DMS 273 treated with DMSO at 0.1 percent for 48 hours (cell line): ENCODE measurements at regions not wholly inside any gene's neighbourhood (a gene's known extent, or its start where the extent isn't known, plus 50 kb on each side); places are given as distances from the start of the nearest gene placed in this dataset.
"Not testable (repeated sequence)": the region's sequence is repeated elsewhere in the genome, so short reads cannot be mapped to it uniquely, and the experiment has no call there.

Experiments used
- DNase-seq: peaks from one replicate; lab custom pipeline; 2025; lab: John Stamatoyannopoulos, UW

DNA sequence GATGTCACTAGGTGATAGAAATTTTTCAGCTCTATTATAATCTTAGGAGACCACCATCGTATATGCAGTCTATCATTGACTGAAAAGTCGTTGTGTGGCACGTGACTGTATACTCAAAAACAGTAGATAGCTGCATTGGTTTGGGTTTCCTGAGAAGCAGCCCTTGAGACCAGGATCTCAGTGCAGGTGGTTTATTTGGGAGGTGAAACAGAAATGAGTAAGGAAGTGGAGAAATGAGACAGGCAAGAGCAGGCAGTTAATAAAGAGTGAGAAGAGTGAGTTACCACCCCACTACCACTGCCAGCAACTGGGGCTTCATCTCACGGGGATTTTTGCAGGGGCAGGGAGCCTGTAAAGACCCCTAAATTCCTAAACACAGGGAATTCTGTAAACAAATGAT, 221.0 kb downstream of the SHQ1 start:
- no peak for DNase-seq

DNA sequence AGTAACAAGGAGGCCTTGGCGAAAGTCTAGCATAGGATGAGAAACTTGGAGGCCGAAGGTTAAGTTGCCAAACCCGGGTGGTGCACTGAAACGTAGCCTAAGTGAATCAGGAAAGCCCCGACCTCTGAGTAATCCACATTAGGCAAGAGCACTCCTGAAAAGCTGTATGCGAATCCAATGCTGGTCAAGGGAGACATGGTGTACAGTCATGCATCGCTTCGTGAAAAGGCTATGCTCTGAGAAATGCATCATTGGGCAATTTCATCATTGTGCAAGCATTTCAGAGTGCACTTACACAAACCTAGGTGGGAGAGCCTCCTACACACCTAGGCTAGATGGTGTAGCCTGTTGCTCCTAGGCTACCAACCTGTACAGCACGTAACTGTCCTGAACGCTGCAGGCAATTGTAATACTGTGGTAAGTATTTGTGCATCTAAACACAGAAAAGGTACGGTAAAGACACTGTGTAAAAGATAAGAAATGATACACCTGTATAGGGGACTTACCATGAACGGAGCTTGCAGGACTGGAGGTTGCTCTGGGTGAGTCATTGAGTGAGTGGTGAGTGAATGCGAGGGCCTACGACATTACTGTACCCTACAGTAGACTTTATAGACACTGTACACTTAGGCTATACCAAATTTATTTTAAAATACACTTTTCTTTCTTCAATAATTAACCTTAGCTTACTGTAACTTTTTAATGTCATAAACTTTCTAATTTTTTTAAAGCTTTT, 222.5 kb downstream of the SHQ1 start:
- no peak for DNase-seq

DNA sequence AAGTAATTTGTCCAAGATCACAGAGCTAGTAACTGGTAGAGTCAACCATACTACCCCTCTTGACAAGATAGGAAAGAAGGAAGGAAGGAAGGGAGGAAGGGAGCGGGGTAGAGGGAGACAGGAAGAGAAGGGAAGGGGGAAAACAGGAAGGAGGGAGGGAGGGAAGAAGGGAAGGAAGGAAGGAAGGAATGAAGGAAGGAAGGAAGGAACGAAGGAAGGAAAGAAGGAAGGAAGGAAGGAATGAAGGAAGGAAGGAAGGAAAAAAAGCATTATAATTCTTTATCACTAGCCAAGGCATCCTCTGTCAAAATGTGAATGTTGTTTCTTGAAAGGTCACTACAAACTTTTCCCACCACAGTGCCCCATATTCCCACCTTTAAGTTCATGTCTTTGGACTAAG, 223.6 kb downstream of the SHQ1 start:
- DNase-seq = no peak

DNA sequence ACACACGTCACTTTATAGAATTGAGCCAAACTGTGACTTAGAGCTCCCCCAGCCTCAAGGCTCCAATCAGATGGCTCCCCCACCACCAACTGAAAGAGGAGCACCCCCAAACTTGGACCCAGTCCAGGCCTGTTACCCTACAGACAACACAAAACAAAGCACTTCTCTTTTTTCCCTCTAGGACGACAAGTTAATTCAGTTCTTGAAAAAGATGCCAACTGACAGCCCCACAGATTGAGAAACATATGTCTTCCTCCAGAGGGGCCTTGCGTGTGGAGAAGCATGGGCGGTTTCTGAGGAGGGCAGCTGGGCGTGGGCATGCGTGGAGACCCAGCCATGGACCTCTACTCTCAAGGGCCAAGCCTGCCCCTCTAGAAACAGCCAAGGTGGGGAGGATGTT, 229.5 kb downstream of the SHQ1 start:
- no peak for DNase-seq

DNA sequence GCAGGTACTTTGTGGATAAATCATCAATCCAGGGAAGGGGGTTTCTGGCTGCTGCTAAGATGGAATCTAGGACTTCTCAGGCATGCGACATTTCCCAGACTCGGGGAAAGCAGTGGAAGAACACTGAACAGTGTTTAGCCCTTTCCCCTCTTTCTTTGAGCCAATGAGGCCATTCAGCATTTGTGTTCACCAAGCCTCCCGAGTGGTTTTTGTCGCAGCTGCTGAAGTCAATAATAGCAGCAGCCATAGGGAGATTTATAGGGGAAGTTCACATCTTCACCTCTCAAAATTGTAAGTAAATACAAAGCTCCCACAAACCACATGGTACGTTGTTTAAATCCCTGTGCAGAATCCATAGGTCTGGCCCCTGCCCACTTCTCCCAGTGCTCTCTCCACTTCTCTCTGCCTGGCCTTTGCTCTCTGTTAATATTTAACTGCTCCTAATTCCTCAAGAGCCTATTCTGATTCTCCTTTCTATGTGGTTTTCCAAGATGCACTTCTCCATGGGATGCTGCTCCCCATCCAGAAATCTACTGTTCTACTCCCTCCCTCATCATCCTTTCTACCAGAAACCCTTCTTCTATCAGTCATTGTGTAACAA, 230.7 kb downstream of the SHQ1 start:
- DNase-seq = no peak

DNA sequence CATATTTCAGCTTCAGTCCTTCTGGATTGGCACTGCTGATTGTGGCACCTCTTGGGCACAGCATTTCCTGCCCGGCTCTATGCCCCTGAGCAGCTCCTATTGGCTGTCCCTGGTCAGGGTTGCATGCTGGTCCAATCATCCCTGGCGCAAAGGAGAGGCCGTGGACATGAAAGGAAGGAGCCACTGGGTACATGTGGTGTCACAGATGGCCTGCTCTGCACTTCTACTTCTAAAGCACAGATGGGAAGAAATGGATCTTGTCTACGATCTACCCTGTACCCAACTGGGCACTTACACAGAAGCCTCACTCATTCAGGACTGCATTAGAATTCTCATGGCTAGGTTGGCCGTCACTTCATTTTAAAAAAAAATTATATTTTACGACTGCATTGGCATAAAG, 232.5 kb downstream of the SHQ1 start:
- peak; percentile 49 for DNase-seq

DNA sequence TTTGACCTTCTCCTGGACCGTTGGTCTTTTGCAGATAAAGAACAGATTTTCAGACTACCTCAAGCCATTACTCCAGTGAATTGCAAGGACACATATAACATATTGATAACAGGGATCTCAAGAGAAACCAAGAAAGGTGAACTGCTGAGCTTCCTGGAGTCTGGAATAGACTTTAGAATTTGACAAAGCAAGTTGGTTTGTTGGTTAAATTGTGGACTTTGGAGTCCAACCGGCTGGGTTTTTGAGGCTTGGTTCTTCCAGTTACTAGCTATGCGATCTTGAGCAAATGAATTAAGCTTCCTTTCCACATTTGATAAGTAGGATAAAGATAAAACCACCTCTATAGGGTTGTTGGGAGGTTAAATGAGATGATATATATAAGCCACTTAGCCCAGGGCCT, 233.1 kb downstream of the SHQ1 start:
- DNase-seq = no peak

DNA sequence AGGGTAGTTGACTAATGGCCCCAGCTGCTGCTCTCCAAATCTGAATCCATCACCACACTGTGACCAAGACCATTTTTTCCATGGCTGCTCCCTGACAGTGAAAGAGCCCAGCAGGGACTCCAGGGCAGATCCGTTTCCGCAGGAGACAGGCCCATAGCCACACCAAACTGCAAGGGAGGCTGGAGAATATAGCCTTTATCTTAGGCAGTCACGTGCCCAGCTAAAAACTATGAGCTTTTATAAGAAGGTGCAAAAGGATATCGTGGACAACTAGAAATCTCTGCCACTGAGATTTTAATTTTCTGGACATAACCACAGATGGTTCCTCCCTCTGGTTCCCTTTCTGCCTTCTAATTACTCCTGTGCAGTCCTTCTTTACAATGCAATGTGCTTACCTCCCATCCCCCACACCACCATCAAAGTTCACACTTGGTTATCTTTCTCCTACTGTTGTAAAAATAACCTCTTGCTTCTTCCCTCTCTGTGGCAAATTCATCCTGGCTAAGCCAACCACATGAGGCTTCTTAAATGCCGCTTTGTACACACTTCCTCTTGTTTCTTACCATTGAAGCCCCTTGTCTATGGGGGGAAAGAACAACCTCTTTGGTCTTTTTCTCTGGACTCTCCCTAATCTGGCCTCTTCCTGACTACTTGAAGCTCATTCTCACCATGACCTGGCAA, 233.7 kb downstream of the SHQ1 start:
- no peak for DNase-seq

DNA sequence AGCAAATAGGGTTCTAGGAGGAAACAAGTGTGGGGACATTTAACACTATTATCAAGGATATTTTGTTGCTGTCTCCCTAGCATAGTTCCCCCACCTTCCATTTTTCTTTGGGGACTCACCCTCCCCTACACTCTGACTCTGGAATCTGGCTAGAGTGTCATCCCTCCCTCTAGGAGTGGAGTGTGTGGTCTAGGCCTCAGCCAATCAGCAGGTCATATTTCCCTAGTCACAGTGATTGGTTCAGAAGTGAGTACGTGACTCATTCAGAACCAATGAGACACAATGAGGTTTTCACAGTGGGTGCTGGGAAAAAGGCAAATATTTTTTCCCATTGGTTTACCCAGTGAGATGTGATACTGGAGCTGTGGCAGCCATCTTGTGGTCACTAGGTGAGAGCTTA, 234.4 kb downstream of the SHQ1 start:
- no peak for DNase-seq

DNA sequence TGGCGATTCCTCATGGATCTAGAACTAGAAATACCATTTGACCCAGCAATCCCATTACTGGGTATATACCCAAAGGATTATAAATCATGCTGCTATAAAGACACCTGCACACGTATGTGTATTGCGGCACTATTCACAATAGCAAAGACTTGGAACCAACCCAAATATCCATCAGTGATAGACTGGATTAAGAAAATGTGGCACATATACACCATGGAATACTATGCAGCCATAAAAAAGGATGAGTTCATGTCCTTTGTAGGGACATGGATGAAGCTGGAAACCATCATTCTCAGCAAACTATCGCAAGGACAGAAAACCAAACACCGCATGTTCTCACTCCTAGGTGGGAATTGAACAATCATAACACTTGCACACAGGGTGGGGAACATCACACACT, 239.1 kb downstream of the SHQ1 start:
- DNase-seq = not testable (repeated sequence)

DNA sequence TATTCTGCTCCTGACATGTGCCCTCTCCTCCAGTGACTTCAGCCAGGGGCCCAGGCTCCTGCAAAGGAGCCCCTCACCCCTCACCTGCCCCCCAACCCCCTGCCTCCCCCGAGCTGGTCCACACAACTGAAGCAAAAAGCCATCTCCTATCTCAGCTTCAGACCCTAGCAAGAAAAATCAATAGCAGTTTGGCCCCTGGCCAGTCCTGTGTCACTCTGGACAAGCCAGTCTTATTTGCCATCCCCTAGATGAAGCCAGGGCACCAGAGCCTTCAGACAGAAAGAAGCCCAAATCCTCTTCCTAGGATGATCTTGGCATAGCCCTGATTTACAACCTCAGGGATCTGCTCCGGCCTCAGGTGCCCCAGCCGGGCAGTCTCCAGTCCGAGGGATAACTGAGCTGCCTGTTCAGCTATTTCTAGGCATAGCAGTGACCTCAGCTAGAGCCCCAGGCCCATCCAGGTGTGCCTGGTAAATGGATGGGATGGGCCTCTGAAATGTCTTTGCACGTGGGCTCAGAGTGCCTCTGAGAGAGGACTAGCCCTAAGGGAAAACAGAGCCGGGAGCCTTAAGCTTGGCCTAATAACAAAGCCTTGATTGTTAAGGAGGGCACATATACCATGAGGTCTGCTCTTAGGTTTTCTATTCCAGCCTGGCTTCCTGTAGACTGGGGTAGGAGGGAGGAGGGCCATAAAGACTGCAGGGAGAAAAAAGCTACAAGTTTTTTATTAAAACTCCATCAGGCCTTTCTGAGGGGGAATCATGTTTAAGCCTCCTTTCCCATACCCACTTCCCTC, 242.0 kb downstream of the SHQ1 start:
- no peak for DNase-seq

DNA sequence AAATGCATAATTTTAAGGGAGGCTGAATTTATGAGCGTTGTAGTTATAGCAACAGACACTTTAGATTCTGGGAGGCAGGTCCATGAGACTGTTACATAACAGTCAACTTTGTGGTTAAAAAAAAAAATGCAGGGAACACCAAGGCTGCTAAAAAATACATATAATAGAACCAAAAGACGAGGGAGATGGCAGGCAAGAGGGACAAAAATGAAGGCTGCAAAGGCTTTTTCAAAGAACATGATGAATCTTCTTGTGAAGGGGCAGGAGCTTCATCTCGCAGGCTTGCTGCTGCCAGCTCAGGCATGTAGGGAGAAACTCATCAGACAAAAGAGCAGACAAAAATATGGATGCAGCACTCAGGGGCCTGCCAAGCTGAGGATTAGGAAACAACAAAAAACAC, 243.9 kb downstream of the SHQ1 start:
- DNase-seq = no peak

DNA sequence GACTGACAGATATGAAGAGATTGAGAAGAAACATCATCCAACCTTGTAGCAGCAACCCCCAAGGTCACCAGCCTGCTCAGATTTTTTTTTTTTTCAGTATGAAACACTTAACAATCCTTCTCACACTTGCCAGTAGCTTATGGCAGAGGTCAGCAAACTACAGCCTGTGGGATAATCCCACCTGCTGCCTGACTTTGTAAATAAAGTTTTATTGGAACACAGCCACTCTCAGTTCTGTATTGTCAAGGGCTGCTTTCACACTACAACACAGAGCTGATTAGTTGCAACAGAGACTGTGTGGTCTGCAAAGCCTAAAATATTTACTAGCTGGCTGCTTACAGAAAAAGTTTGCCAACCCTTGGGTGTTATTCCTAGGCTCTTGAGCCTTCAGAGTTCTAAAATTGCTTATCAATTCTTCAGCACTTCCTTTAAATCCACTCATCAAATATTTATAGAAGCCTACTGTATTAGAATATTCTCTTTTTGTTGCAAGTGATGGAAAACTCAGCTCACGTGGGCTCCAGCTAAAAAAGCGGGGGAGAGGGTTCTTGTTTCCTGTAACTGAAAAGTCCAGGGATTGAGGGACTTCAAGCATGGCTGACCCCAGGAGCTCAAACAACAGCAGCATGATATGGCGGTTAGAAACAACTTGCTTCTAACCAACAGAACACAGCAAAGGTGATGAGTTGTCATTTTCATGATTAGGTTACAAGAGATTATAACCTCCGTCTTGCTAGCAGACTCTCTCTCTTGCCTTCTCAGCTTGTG, 246.1 kb downstream of the SHQ1 start:
- no peak for DNase-seq

DNA sequence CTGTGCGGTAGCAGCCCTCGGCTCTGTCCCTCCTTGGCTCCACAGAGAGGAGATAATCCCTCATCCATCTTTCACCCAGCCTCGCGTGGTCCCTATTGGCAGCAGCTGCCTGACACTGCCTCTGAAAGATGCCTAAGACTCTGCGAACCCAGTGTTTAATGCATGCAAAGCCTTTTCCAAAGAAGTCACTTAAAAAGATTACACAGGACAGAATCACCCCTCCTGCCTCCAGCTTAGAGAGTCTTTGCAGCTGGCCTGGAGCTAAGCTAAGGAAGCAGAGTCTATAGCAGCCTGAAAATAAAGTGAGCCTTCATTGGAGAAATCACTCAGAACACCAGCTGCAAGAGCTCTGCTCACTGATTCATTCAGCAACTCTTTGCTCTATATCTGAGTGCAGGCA, 247.2 kb downstream of the SHQ1 start:
- DNase-seq = no peak

DNA sequence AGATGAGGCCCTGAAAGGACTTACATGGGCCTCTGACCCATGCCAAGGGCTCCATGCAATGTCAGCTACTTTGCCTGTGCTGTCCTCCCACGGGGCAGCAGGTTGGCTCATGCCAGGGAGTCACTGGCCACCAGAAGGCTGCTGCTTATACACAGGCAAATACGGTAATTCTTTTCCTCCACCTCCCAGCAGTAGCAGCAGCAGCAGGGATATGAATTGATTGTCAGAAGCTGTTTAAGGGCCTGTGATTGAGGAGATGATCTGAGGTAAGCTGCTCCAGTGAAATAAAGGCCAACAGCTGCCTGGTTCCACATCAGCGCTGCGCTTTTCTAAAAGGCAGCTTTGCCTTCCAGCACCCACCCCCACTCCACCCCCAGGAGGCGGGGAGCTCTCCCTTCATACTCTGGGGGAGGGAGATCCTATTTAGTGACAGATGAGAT, 250.5 kb downstream of the SHQ1 start:
- DNase-seq = no peak

DNA sequence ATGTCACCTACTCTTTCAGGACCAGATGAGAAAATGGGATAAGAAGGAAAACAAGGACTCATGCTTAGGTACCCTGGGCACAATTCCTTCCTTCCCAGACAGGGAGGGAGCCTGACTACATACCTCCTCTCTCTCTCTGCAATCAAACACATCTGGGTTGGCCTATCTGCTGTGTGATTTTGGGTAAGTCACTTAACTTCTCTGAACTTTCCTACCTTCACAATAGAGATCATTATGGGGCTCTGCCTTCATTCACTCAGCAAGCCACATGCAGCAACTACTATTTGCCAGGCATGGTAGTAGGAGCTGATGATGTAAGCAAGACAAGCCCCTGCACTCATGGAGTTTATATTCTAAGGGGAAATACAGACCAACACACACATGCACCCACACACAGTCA, 251.2 kb downstream of the SHQ1 start:
- DNase-seq = no peak

DNA sequence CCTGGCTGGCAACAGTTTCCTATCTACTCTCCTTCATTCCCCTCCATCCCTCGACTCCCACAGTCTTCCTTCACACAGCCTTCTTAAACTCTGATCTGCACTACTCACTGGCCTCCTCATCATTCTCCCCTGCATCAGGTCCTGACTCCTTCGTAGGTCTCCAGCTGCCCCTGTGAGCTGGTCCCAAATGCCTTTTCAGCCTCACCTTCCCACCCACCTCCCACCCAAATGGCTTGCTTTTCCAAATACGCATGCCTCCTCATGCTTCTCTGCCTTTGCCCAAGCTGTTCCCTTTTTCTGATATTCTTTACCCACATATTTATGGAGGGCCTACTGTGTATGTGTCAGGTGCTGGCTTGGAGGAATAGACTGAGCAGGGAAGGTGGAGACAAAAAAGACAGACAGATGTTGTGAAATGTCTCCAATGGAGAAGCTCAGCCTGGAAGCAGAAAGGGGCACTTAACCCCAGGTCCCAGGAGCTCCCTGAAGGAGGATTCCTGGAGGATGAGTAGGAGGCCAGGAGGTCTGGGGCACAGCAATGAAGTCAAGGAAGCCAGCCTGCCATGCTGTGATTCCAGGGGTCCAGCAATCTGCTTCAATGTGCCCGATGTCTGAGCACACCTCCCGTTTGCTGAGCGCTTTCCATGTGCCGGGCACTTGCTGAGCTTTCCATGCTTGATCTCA, 252.2 kb downstream of the SHQ1 start:
- no peak for DNase-seq

DNA sequence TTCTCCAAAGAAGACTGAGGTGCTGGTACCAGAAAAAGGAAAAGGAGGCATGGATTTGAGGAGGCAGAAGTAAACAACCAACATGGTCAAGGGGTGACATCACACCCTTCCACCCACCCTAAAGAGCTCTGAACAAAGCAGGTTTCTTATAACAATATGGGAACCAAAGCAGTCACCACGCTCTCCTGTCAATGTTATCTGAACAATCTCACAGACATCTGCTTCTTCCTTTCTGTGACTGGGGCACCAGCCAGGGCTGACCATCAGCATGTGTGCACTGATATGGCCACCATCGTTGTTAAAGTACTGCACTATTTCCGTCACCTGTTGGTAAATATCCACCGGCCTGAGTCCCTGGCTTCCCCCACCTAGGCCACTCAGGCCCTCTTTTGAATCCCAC, 252.9 kb downstream of the SHQ1 start:
- no peak for DNase-seq

DNA sequence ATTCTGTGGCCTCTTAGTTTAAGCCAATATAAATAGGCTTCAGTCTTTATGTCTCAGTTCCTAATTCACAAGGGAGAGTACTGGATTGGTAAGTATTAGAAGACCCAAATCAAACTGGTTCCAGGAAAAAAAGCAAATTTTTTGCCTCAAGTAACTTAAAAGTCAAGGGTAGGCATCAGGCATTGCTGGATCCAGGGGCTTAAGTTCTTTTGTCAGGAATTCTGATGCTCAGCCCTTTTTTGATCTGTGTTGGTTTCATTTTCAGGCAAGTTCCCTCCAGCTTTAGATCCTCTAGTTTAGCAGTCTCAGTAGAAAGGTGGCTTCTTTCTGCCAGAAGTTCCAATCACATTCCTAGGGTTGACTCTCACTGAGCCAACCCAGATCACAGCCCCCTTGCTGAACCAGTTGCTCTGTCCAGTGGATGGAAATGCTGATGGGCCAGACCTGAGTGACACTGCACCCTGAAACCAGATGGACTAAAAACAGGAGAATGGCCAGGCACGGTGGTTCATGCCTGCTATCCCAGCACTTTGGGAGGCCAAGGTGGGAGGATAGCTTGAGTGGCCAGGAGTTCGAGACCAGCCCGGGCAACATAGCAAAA, 253.5 kb downstream of the SHQ1 start:
- no peak for DNase-seq

DNA sequence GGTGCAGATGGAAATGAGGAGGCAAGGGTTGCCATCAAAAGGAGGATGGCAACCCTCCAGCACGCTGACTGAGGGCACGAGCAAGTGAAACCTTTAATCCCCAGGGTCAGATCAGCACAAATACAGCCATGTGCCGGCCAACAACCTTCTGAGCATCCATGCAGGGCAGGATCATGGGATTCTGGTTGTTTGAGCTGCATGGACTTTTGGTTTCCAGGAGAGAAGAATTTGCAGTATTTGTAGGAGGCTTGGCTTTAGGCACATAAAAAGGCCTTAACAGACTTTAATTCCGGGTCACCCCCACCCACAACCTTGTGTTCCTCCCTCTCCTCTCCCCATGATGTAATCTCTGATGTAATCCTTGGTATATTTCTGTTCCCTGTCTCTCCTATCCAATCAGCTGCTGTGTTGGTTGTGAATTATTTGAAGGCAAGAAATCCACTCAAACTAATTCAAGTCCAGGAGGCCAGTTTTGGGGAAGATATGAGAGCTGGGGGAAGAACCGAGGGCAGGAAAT, 254.3 kb downstream of the SHQ1 start:
- DNase-seq = no peak
